ENCODE measurements at regions not wholly inside any gene's neighbourhood (a gene's known extent, or its start where the extent isn't known, plus 50 kb on each side); places are given as distances from the start of the nearest gene placed in this dataset.
"Not testable (repeated sequence)": the region's sequence is repeated elsewhere in the genome, so short reads cannot be mapped to it uniquely, and the experiment has no call there.

DNA sequence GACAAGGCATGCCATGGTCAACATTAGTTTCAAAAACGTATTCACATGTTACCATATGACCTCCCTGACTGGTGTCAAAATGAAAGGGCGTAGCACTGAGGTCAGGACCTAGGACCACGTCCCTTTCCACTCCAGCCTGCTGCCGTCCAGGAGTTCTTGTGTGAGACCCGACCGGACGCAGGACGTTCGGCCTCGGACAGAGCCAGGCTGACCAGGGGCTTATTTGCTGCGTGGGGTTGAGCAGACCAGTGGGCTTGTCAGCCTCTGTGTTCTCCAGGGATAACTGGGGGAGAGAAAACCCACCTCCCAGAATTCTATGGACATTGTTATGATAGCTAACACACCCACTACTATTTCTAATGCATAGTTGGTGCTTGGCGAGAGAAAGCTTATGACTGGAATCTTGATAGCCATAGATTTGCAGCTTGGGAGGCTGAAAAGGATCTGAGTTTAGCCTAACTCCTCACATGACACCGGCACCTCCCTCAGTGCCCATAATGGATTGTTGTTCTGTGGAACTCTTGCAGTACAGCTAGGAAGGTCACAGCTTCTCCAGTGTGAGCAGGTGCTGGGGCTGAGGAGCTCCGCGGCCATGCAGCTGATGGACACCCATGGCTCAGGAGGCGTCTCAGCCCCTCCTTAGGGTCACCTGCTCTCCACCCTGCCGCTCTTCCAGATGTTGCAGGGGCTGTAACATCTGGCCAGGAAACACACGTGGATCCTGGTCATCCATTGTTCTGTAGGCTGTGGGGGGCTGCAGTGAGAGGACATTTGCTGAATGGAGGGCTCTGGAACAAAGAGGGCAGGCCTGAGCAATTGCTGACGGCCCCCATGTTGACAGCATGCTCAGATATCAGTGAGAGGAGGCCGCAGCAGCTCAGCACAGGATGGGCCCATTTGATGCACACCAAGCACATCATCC, 368.4 kb downstream of the IRX2 start:
- no peak for DNase-seq (ENCODE audit: low spot score)

GRCh38 chr5:2381861-2382260, 369.6 kb downstream of the IRX2 start:
- no peak for DNase-seq (ENCODE audit: low spot score)

DNA sequence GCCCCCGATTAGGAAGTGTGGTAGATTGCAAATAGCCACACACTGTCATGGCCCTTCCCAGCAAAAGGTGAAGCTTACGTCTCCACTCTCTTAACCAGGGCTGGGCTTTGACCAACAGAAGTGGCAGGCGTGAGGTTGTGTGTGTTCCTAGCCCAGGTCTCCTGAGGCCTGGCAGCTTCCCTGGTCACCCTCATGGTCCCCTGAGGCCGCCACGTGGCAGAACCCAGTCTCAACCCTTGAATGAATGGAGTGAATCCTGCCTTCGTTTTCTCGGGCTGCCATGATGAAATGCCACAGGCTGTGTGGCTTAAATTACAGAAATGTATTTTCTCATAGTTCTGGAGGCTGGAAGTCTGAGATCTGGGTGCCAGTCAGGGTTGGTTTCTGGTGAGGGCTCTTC, 370.4 kb downstream of the IRX2 start:
- DNase-seq (ENCODE audit: low spot score): no peak

DNA sequence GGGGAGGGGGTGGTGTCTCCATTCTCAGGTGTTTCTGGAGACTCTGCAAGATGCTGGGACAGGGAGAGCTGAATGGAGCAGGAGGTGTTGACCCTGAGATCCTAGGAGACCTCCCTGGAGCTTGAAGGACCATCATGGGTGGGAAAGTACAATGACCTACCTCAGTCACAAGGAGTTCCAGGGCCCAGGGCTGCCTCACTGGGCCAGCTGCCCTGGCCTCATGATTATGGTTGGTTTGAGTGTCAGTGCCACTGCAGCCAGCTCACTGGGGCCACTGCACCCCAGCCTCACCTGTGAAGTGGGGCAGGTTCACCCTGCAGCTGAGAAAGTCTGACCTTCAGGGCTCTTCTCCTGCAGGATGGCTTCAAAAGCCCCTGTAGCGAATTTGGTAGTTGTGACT, 372.5 kb downstream of the IRX2 start:
- DNase-seq (ENCODE audit: low spot score): no peak

DNA sequence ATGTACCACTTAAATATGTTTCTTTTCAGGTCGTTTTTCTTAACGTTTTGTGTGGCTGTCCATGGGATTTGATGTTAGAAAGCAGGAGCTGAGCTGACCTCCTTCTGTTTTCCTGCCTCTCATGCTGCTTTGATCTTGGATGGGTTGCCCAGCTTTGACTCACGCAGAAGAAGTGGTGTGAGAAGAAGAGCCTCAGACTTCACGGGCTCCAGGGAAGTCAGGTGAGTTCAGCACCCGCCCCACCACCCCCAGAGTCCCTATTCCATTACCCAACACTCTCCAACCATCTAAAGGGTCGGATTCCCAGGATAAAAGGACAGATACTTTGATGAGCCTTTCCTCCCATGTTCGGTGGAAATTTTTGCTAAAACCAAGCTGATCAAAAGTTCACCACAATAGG, 373.4 kb downstream of the IRX2 start:
- no peak for DNase-seq (ENCODE audit: low spot score)

DNA sequence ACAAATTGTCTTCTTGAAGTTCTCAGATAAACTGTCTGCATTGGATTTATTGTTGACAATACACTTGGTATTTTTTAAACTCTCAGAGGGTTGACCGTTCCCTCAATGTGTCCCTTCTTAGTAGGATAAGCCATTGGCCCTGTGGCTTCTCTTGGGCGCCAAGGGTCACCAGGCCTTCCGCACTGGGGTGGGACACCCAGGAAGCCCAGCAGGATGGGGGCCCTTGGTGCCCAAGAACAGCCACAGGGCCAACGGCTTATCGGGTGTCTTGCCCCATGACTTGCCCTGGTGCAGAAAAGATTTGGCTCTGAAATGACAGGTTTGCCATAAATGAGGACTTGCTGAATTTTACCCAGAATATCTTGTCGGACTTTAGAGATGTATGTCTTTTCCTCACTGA, 375.0 kb downstream of the IRX2 start:
- no peak for DNase-seq (ENCODE audit: low spot score)

GRCh38 chr5:2375757-2376250, 375.7 kb downstream of the IRX2 start:
- no peak for DNase-seq (ENCODE audit: low spot score)

DNA sequence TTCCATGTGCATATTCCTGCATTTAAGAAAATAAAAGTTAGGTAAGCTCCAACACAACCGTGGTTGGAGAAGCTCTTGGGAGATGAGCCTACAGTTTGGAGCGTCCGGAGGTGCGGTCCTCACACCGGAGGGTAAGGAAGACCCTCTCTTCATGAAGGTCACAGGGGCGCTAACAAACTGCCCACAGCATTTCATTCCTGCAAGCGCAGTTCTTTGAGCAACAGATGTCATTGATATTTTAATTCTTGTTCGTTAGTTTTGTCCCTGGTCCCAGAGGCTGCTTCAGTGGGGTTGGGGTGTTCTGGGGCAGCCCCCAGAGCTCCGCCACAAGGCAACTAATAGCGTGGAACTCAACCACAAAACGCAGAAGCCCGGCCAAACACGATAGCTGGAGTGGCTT, 376.2 kb downstream of the IRX2 start:
- no peak for DNase-seq (ENCODE audit: low spot score)

DNA sequence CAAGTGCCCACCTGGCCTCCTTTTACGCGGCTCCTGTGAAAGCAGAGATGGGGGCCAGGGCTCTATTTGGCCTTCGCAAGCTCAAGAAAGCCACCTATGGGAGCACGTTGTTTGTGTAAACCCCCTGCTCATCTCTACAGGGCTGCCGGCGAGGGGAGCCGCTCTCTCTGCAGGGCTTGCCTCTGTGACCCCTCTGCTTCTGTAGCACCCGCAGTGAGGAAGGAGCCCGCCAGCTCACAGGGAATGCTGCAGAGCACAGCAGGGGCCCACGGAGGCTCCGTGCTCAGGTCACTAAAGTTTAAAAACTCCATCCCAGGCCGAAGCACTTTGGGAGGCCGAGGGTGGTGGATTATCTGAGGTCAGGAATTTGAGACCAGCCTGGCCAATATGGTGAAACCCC, 376.8 kb downstream of the IRX2 start:
- DNase-seq (ENCODE audit: low spot score): no peak

DNA sequence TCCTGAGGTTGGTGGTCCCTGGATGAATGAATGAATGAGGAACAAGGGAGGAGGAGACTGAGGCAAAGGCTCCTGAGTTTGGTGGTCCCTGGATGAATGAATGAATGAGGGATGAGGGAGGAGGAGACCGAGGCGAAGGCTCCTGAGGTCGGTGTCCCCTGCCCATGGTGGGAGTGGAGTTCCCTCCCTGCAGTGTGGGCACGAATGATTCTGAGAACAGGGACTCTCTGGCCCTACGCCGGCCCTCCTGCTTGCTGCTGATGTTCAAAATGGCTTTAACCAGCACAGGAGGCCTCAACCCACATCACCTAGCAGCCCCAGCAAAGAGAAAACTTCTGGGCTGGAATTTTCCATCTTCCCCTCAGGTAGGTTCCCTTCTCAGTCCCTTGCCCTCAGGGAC, 377.8 kb downstream of the IRX2 start:
- no peak for DNase-seq (ENCODE audit: low spot score)

GRCh38 chr5:2371419-2371710, 380.1 kb downstream of the IRX2 start:
- no peak for DNase-seq (ENCODE audit: low spot score)

- DNase-seq (ENCODE audit: low spot score): no peak
Measured at GRCh38 chr5:2370626-2371418, 380.7 kb downstream of the IRX2 start.

- DNase-seq (ENCODE audit: low spot score): no peak
Measured at GRCh38 chr5:2369178-2369577, 382.3 kb downstream of the IRX2 start.

DNA sequence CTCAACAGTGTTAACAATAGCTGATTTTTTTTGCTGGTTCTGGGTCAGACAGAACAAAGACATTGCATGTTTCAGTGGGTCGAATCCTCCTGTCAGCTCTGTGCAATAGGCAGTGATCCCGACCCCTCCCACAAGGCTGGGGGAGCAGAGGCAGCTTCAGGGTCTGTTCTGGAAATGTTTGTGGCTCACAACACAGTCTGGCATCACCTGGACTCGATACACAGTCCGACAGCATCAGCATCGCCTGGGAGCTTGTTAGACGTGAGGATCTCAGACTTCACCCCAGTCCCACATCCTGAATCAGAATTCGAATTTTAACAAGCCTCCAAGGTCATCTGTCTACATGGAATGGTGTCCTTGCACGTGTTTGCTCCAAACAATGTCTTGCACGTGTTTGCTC, 384.7 kb downstream of the IRX2 start:
- no peak for DNase-seq (ENCODE audit: low spot score)

DNA sequence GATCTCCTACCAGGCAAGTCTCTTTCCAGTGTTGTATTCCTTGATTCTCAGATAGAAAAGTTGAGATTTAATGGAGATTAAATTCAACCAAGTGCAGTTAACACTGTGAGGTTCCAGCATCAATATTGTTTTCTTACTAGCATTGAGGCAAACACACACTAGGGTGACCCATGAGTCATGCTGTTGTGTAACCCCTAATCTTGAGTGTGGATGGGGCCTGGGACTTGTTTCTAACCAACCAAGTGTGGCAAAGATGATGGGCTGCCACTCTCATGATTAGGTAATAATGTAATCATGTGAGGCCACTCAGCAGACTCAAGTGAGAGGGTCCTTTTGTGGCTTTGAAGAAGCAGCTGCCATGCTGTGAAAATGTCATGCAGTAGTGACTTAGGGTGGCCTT, 394.2 kb downstream of the IRX2 start:
- DNase-seq (ENCODE audit: low spot score): no peak

DNA sequence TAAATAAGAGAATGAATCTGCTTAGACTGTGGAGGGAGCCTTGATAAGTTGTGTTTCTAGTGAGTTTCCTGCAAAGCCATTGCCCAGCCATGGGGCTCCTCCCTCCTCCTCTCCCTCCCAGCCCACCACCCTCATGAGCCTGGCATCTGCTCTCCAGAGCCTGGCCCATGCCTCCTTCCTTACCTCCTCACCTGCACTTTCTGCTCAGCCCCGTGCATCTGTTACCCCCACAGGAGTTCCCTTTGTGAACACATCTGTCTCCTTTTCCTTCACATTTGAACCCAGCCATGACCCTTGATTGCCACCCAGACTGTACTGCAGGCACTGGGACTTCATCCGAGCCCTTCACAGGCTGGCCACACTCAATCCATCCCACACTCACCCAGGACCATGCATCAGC, 395.6 kb downstream of the IRX2 start:
- no peak for DNase-seq (ENCODE audit: low spot score)

DNA sequence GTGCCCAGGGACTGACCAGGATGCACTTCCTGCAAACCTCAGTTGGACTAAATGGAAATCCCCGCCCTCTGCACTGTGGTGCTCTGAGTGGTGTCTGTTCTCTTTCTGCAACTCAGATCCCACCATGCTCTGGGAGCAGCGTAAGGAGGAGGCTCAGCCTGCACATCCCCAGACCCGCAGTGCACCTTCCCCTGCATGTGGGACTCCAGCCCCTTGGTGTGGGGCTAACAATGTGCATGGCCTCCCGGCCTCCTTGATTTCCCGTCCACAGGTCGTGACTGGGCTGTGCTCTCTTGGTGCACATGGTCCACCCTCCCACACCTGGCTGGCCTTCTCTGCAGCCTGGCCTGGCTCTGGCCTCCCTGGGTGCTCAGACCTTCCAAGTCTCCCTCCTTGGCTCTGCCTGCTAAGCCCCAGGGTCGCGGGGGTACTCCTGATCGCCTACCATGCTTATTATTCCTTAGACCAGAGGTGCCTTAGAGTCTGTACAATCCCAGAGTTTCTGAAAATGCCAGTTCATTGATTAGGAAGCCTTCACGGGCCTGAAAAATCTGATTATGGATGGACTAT, 397.5 kb downstream of the IRX2 start:
- no peak for DNase-seq (ENCODE audit: low spot score)

DNA sequence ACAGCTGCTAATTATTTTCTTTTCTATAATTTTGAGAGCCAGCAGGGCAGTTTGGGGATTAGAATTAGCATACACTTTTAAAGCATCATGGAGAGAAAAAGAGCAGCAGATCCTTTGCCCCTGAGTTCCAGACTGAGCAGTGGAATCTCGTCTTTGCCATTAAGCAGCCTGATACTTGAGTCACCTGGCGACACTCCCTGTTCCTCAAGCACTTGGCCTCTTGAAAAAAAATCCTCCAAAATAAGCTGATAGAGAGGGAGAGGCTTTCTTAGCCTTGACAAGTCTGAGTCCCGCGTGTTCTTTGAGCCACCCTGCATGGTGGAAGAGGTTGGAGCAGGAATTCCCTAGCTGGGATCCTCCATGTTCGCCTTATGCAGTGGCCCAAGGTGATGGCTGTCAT, 398.3 kb downstream of the IRX2 start:
- no peak for DNase-seq (ENCODE audit: low spot score)

DNA sequence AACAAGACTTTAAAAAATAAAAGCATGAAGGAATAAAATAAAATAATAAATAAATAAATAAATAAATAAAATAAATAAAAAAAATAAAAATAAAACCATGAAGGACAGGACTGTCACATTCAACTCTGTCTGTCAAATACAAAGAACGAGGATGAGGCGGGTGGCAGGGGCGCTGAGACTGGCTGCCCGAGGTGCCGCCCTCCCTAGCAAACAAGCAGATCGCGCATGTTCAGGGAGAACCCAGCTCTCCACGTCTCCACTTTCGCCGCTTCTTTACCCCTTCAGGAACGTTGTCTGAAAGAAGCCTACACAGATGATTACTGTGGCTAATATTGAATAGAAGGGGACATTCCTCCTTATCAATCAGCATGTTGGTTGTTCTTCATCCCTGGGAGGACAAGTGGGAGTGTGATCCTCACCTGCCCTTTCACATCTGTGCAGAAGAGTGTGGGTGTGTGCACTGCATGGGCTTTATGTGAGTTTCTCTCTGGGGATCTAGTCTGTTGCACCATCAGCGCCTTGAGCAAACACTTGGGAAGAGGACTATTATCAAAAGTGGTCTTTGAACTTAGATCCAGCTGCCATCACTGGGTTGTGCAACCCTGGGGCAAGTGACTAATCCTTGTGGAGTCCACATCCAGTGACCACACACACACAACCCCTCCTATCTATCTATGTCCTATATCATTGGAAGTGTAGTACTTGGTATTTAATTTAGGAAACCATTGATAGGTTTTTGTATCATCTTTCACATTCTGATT, 399.2 kb downstream of the IRX2 start:
- DNase-seq (ENCODE audit: low spot score): no peak

DNA sequence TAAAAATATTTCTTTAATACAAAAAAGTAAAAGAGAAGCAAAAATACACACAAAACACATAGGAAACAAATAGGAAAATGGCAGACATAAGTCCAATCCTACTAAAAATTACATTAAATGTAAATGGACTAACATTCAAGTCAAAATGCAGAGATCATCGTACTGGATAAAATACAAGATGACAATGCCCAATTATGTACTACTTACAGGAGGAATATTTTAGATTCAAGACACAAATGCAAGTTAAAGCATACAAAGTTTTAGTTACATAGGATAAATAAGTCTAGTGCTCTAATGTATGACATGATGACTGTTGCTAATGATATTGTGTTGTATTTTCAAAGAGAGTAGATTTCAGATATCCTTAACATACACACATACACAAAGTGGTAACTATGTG, 401.7 kb downstream of the IRX2 start:
- not testable (repeated sequence) for DNase-seq (ENCODE audit: low spot score)

- DNase-seq (ENCODE audit: low spot score): no peak
Measured at GRCh38 chr5:2338686-2339085, 412.8 kb downstream of the IRX2 start.
